Mucosa of gallbladder (tissue), 1 donor: ENCODE measurements at regions not wholly inside any gene's neighbourhood (a gene's known extent, or its start where the extent isn't known, plus 50 kb on each side); places are given as distances from the start of the nearest gene placed in this dataset.

ENCODE experiments used
- DNase-seq: peaks from one replicate; pipeline ENCODE4 v3.0.0-alpha.2; 2020; ENCODE audit warnings: low spot score
- donor health status: DM: no; HTN: no; CAD: no.

GRCh38 chr1:192945390-192946130, 113.6 kb downstream of the UCHL5 start:
- no peak for DNase-seq

DNA sequence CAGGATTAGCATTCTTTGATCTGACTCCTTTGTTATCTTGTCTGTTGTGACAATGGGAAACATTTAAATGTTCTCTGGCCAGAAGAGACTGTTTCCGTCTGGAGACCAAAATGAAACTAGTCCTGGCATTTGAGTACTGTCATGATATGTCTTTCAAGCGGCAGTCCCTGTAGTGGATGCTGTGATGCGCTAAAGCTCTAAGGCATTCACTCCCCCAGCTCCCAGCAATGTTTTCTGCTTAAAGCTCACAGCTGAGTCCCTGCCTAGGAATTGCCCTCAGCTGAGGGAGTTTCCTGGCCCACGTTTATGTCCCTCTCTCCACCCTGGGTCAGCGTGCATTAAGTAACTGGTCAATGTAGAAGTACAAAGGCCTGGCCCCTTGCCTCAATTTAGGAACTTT, 109.4 kb downstream of the UCHL5 start:
- no peak for DNase-seq

- no peak for DNase-seq
Observed at GRCh38 chr1:192950926-192951325, 108.2 kb downstream of the UCHL5 start.

GRCh38 chr1:192951691-192952460, 107.3 kb downstream of the UCHL5 start:
- DNase-seq = no peak

GRCh38 chr1:192952646-192953045, 106.5 kb downstream of the UCHL5 start:
- no peak for DNase-seq

- no peak for DNase-seq
Observed at GRCh38 chr1:192954705-192955265, 104.4 kb downstream of the UCHL5 start.

DNA sequence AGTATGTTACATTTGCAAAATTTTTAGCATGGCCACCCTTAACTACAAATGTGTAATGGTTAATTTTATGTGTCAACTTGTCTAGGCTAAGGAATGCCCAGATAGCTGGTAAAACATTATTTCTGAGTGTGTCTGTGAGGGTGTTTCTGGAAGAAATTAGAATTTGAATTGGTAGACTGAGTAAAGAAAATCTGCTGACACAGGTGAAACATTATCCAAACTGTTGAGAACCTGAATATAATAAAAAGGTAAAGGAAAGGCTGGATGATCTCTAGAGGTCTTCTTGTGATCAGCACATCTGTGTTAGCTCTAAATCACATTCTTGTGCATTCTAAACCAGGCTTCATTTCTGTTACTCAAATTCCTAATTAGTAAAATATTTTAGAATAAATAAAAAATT, 100.8 kb downstream of the UCHL5 start:
- no peak for DNase-seq

- no peak for DNase-seq
Observed at GRCh38 chr1:192958871-192959270, 100.3 kb downstream of the UCHL5 start.

DNA sequence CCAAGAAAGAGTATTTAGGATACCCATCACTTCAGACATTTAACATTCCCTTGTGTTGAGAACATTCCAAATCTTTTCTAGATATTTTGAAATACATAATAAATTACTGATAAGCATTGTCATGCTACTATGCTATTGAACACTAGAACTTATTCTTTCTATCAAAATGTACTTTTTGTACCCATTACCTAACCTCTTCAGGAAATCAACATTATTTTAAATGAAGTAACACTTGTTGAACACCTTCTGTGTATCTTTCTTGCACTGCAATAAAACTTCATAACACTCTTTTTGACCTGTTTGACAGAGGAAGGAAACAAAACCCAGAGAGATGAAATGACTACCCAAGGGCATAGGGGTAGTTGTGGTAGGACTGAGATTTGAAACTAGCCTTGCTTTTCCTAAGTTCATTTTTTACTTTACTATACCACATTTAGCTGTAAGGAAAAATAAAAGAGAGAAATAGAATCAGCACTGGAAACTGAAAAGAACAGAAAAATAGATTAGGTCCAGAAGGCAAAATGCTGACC, 99.4 kb downstream of the UCHL5 start:
- DNase-seq = no peak
